Smooth muscle cell (in vitro differentiated cells): ENCODE measurements at regions not wholly inside any gene's neighbourhood (a gene's known extent, or its start where the extent isn't known, plus 50 kb on each side); places are given as distances from the start of the nearest gene placed in this dataset.
"Not testable (repeated sequence)": the region's sequence is repeated elsewhere in the genome, so short reads cannot be mapped to it uniquely, and the experiment has no call there.

Experiments used
- DNase-seq: peaks from one replicate; lab custom pipeline; 2025; ENCODE audit not compliant: unreplicated experiment; lab: John Stamatoyannopoulos, UW
- H2AFZ ChIP-seq: fragments of 200-600 bp; sonication (generic); 2 replicates; pipeline ENCODE4 v1.6.0; 2016; ENCODE audit warnings: antibody characterized with exemption, low read depth, mild to moderate bottlenecking
- H3F3A ChIP-seq: fragments of 200-600 bp; sonication (generic); 2 replicates; pipeline ENCODE4 v1.6.0; 2017; ENCODE audit warnings: antibody characterized with exemption, low read depth
- H3K27ac ChIP-seq: fragments of 200-600 bp; sonication (generic); 2 replicates; pipeline ENCODE4 v1.5.1; 2016; ENCODE audit warnings: low read depth, mild to moderate bottlenecking
- H3K27me3 ChIP-seq: fragments of 200-600 bp; sonication (generic); 2 replicates; pipeline ENCODE4 v1.6.1; 2016; ENCODE audit warnings: low read depth, mild to moderate bottlenecking
- H3K36me3 ChIP-seq: fragments of 200-600 bp; sonication (generic); 2 replicates; pipeline ENCODE4 v1.5.1; 2016; ENCODE audit warnings: low read depth
- H3K4me1 ChIP-seq: fragments of 200-600 bp; sonication (generic); 2 replicates; pipeline ENCODE4 v1.5.1; 2016; ENCODE audit warnings: low read depth
- H3K4me2 ChIP-seq: fragments of 200-600 bp; sonication (generic); 2 replicates; pipeline ENCODE4 v1.6.0; 2016; ENCODE audit warnings: mild to moderate bottlenecking
- H3K4me3 ChIP-seq: fragments of 200-600 bp; sonication (generic); 2 replicates; pipeline ENCODE4 v1.5.1; 2016; ENCODE audit warnings: mild to moderate bottlenecking
- H3K79me2 ChIP-seq: fragments of 200-600 bp; sonication (generic); 2 replicates; pipeline ENCODE4 v1.6.0; 2016; ENCODE audit warnings: low read depth, mild to moderate bottlenecking
- H3K9ac ChIP-seq: fragments of 200-600 bp; sonication (generic); 2 replicates; pipeline ENCODE4 v1.6.0; 2016; ENCODE audit warnings: low read depth
- H3K9me3 ChIP-seq: fragments of 200-600 bp; sonication (generic); replicated peaks from 2 replicates; pipeline ENCODE4 v1.5.1; 2016; ENCODE audit warnings: low read depth
- H4K20me1 ChIP-seq: fragments of 200-600 bp; sonication (generic); 2 replicates; pipeline ENCODE4 v1.6.0; 2016; ENCODE audit warnings: low read depth
- CTCF ChIP-seq: fragments of 200-600 bp; sonication (generic); IDR thresholded peaks from 2 replicates; pipeline ENCODE4 v1.5.1; 2017; ENCODE audit warnings: borderline replicate concordance, mild to moderate bottlenecking, antibody characterized with exemption; ENCODE audit not compliant: insufficient read depth, poor library complexity, severe bottlenecking
- WGBS: methylation state at CpG from one replicate; pipeline ENCODE4 v1.1.7; 2016; ENCODE audit warnings: low lambda C conversion rate; 5-methylcytosine and 5-hydroxymethylcytosine counted together

GRCh38 chr16:87161822-87162676, 155.1 kb downstream of the C16orf95 start:
- Histone ChIP-seq H3K9me3 (no peaks in the 10 kb centered on the region), H3K27me3 (no peaks in the 10 kb centered on the region), H3K4me1 (no peaks in the 10 kb centered on the region), H3K36me3 (no peaks in the 10 kb centered on the region), H3K4me2 (no peak overlapping the region), H3K27ac (no peak overlapping the region), H4K20me1 (no peaks in the 10 kb centered on the region), H3K4me3 (no peak overlapping the region), H3K79me2 (no peaks in the 10 kb centered on the region), H2AFZ (no peak overlapping the region), H3F3A (no peaks in the 10 kb centered on the region), H3K9ac (no peak overlapping the region)
- TF ChIP-seq CTCF = no peak
- 88% methylated on average over 22 of the region's 22 CpGs for WGBS
- no peak for DNase-seq

- H3K4me1 ChIP-seq, DNase-seq, H3K4me3 ChIP-seq, H3K4me2 ChIP-seq, H4K20me1 ChIP-seq, H3K27me3 ChIP-seq, H3K36me3 ChIP-seq, H3K79me2 ChIP-seq, H3K9ac ChIP-seq, H3K27ac ChIP-seq, H2AFZ ChIP-seq, H3F3A ChIP-seq, H3K9me3 ChIP-seq: not testable (repeated sequence)
- 98% methylated on average over 16 of the region's 22 CpGs for WGBS
Measured at GRCh38 chr16:87162799-87163198, 154.4 kb downstream of the C16orf95 start.

- H3K9ac ChIP-seq = no peak overlapping the region
- H3F3A ChIP-seq = no peaks in the 10 kb centered on the region
- no peaks in the 10 kb centered on the region for H3K4me1 ChIP-seq
- TF ChIP-seq CTCF = no peak
- H3K36me3 ChIP-seq = no peaks in the 10 kb centered on the region
- no peaks in the 10 kb centered on the region for H3K27me3 ChIP-seq
- H3K4me2 ChIP-seq = no peak overlapping the region
- no peak overlapping the region for H3K27ac ChIP-seq
- no peaks in the 10 kb centered on the region for H3K79me2 ChIP-seq
- WGBS = 89% methylated on average over 2 of the region's 2 CpGs
- no peak overlapping the region for H3K4me3 ChIP-seq
- H3K9me3 ChIP-seq = no peaks in the 10 kb centered on the region
- no peaks in the 10 kb centered on the region for H4K20me1 ChIP-seq
- no peak overlapping the region for H2AFZ ChIP-seq
- no peak for DNase-seq
Measured at GRCh38 chr16:87163637-87164036, 153.6 kb downstream of the C16orf95 start.

- no peak overlapping the region for H2AFZ ChIP-seq
- DNase-seq = no peak
- H3K36me3 ChIP-seq = no peaks in the 10 kb centered on the region
- no peak for TF ChIP-seq CTCF
- H3K9ac ChIP-seq = no peak overlapping the region
- WGBS = 69% methylated on average over 4 of the region's 4 CpGs
- H3F3A ChIP-seq = no peaks in the 10 kb centered on the region
- H3K4me1 ChIP-seq = no peaks in the 10 kb centered on the region
- H4K20me1 ChIP-seq = no peaks in the 10 kb centered on the region
- no peak overlapping the region for H3K4me3 ChIP-seq
- no peak overlapping the region for H3K4me2 ChIP-seq
- H3K27me3 ChIP-seq = no peaks in the 10 kb centered on the region
- H3K9me3 ChIP-seq = no peaks in the 10 kb centered on the region
- H3K79me2 ChIP-seq = no peaks in the 10 kb centered on the region
- H3K27ac ChIP-seq = no peak overlapping the region
Measured at GRCh38 chr16:87165151-87165550, 152.0 kb downstream of the C16orf95 start.
